NB4 (cell line): ENCODE measurements at regions not wholly inside any gene's neighbourhood (a gene's known extent, or its start where the extent isn't known, plus 50 kb on each side); places are given as distances from the start of the nearest gene placed in this dataset.

Experiments
- MAX ChIP-seq: IDR thresholded peaks from 2 replicates; pipeline ENCODE4 v1.6.1; 2011; ENCODE audit warnings: low read depth, low read length
- POLR2A ChIP-seq: IDR thresholded peaks from 2 replicates; pipeline ENCODE4 v1.6.1; 2011; ENCODE audit warnings: mild to moderate bottlenecking; ENCODE audit not compliant: insufficient read length; ENCODE audit errors: extremely low read depth

GRCh38 chr1:109834951-109835350 lies 71.2 kb upstream of the EPS8L3 start:
- TF ChIP-seq POLR2A = no peak
- no peak for TF ChIP-seq MAX
